ENCODE measurements at regions not wholly inside any gene's neighbourhood (a gene's known extent, or its start where the extent isn't known, plus 50 kb on each side); places are given as distances from the start of the nearest gene placed in this dataset.
"Not testable (repeated sequence)": the region's sequence is repeated elsewhere in the genome, so short reads cannot be mapped to it uniquely, and the experiment has no call there.

- DNase-seq (ENCODE audit: low spot score), result no peak
Measured at GRCh38 chr13:110044551-110045111, 258.2 kb upstream of the IRS2 start.

- no peak for DNase-seq (ENCODE audit: low spot score)
Measured at GRCh38 chr13:110042253-110042950, 256.0 kb upstream of the IRS2 start.

GRCh38 chr13:110041638-110042037 lies 255.3 kb upstream of the IRS2 start:
- not testable (repeated sequence) for DNase-seq (ENCODE audit: low spot score)

- no peak for DNase-seq (ENCODE audit: low spot score)
Measured at GRCh38 chr13:110037925-110038573, 251.7 kb upstream of the IRS2 start.

GRCh38 chr13:110036060-110036459 lies 249.7 kb upstream of the IRS2 start:
- no peak for DNase-seq (ENCODE audit: low spot score)

GRCh38 chr13:110034031-110034549 lies 247.7 kb upstream of the IRS2 start:
- DNase-seq (ENCODE audit: low spot score), result no peak

GRCh38 chr13:110032969-110033368 lies 246.6 kb upstream of the IRS2 start:
- no peak for DNase-seq (ENCODE audit: low spot score)

- no peak for DNase-seq (ENCODE audit: low spot score)
Measured at GRCh38 chr13:110030394-110030928, 244.1 kb upstream of the IRS2 start.

- DNase-seq (ENCODE audit: low spot score), result no peak
Measured at GRCh38 chr13:110028838-110029621, 242.6 kb upstream of the IRS2 start.

GRCh38 chr13:110028311-110028710 lies 241.9 kb upstream of the IRS2 start:
- no peak for DNase-seq (ENCODE audit: low spot score)

GRCh38 chr13:110027470-110028240 lies 241.3 kb upstream of the IRS2 start:
- no peak for DNase-seq (ENCODE audit: low spot score)

GRCh38 chr13:110024645-110024980 lies 238.2 kb upstream of the IRS2 start:
- no peak for DNase-seq (ENCODE audit: low spot score)

- DNase-seq (ENCODE audit: low spot score), result no peak
Measured at GRCh38 chr13:110023729-110024644, 237.6 kb upstream of the IRS2 start.

- no peak for DNase-seq (ENCODE audit: low spot score)
Measured at GRCh38 chr13:110018009-110018408, 231.6 kb upstream of the IRS2 start.

- no peak for DNase-seq (ENCODE audit: low spot score)
Measured at GRCh38 chr13:110017379-110017778, 231.0 kb upstream of the IRS2 start.

GRCh38 chr13:110015253-110015652 lies 228.9 kb upstream of the IRS2 start:
- DNase-seq (ENCODE audit: low spot score), result no peak

GRCh38 chr13:110014719-110015118 lies 228.3 kb upstream of the IRS2 start:
- DNase-seq (ENCODE audit: low spot score), result no peak

- DNase-seq (ENCODE audit: low spot score), result no peak
Measured at GRCh38 chr13:110012102-110012739, 225.8 kb upstream of the IRS2 start.

GRCh38 chr13:110010404-110011138 lies 224.2 kb upstream of the IRS2 start:
- no peak for DNase-seq (ENCODE audit: low spot score)
